Activated CD4-positive, alpha-beta T cell treated with anti-CD3 and anti-CD28 coated beads, Interleukin-2, Interleukin-6, amounts not matched to agents 100 ng/mL and 50 ng/mL, durations not matched to agents 16 hours and 8 hours (primary cell): ENCODE measurements at regions not wholly inside any gene's neighbourhood (a gene's known extent, or its start where the extent isn't known, plus 50 kb on each side); places are given as distances from the start of the nearest gene placed in this dataset.
A peak's percentile ranks its signal among the peaks of the same experiment; 100 is the strongest.

Experiments
- DNase-seq: peaks from one replicate; pipeline ENCODE4 v3.0.0-alpha.2; 2020

GRCh38 chr12:100741084-100741711, 53.4 kb upstream of the ANO4 start:
- peak; percentile 33 for DNase-seq

- no peak for DNase-seq
These were observed 51.5 kb upstream of the ANO4 start for GRCh38 chr12:100743060-100743459.
